NB4 (cell line): ENCODE measurements at regions not wholly inside any gene's neighbourhood (a gene's known extent, or its start where the extent isn't known, plus 50 kb on each side); places are given as distances from the start of the nearest gene placed in this dataset.
"Not testable (repeated sequence)": the region's sequence is repeated elsewhere in the genome, so short reads cannot be mapped to it uniquely, and the experiment has no call there.

ENCODE experiments used
- DNase-seq: peaks from one replicate; pipeline ENCODE4 v3.0.0; 2010; ENCODE audit warnings: low read depth
- H3K4me3 ChIP-seq: one replicate; pipeline ENCODE4 v1.5.1; 2011; ENCODE audit warnings: mild to moderate bottlenecking, low read depth, low read length, moderate library complexity
- CTCF ChIP-seq: IDR thresholded peaks from one replicate; pipeline ENCODE4 v1.5.1; 2012; ENCODE audit warnings: low read depth, low read length
- MAX ChIP-seq: IDR thresholded peaks from 2 replicates; pipeline ENCODE4 v1.6.1; 2011; ENCODE audit warnings: low read depth, low read length
- MYC ChIP-seq: IDR thresholded peaks from 2 replicates; pipeline ENCODE4 v1.6.1; 2011; ENCODE audit warnings: low read depth, low read length
- POLR2A ChIP-seq: IDR thresholded peaks from 2 replicates; pipeline ENCODE4 v1.6.1; 2011; ENCODE audit warnings: mild to moderate bottlenecking; ENCODE audit not compliant: insufficient read length; ENCODE audit errors: extremely low read depth

GRCh38 chr9:102714184-102714583 lies 280.9 kb upstream of the CYLC2 start:
- no peak overlapping the region for H3K4me3 ChIP-seq
- no peak for DNase-seq
- TF ChIP-seq MYC (no peak), POLR2A (no peak), CTCF (no peak), MAX (no peak)

GRCh38 chr9:102712910-102713309 lies 282.2 kb upstream of the CYLC2 start:
- not testable (repeated sequence) for H3K4me3 ChIP-seq, DNase-seq

GRCh38 chr9:102700936-102701335 lies 294.2 kb upstream of the CYLC2 start:
- no peak overlapping the region for H3K4me3 ChIP-seq
- DNase-seq, result peak; percentile 1
- TF ChIP-seq MYC (no peak), POLR2A (no peak), CTCF (no peak), MAX (no peak)

GRCh38 chr9:102669220-102669619 lies 325.9 kb upstream of the CYLC2 start:
- H3K4me3 ChIP-seq, result no peak overlapping the region
- DNase-seq, result no peak
- TF ChIP-seq POLR2A (no peak), MYC (no peak), MAX (no peak), CTCF (no peak)

GRCh38 chr9:102652471-102652870 lies 342.7 kb upstream of the CYLC2 start:
- no peak for TF ChIP-seq MYC
- no peak for TF ChIP-seq CTCF
- no peak for TF ChIP-seq MAX
- TF ChIP-seq POLR2A, result no peak
- DNase-seq, result no peak
- H3K4me3 ChIP-seq, result no peak overlapping the region

- H3K4me3 ChIP-seq, result no peak overlapping the region
- no peak for DNase-seq
- TF ChIP-seq CTCF (no peak), MAX (no peak), MYC (no peak), POLR2A (no peak)
These were observed 344.2 kb upstream of the CYLC2 start for GRCh38 chr9:102650896-102651295.

GRCh38 chr9:102642651-102643050 lies 352.5 kb upstream of the CYLC2 start:
- H3K4me3 ChIP-seq, result no peak overlapping the region
- TF ChIP-seq CTCF (no peak), MYC (no peak), POLR2A (no peak), MAX (no peak)
- no peak for DNase-seq
